ENCODE measurements at regions not wholly inside any gene's neighbourhood (a gene's known extent, or its start where the extent isn't known, plus 50 kb on each side); places are given as distances from the start of the nearest gene placed in this dataset.

DNA sequence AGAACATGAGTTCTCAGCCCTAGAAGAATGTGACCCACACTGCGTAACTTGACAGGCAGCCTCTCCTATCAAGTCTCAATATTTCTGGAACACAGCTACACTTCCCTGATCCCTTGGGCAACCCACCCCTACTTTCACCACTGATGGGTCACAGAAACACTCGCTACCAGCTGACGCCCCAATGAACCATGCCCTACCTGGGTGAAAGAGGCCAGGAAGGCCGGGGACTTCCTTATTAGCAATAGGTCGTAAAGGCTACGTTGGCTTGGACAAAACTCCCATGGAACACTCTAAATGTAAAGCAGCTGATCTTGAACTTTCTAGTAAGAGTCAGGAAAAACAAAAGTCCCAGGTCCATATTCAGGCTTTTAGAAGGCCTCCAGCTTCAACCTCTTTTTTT, 202.3 kb upstream of the KCTD7 start:
- Histone ChIP-seq H3K27me3 (ENCODE audit: control insufficient read depth, extremely low read depth, insufficient read depth, low read length) (no peaks in the 10 kb centered on the region), H3K9ac (ENCODE audit: control insufficient read depth, extremely low read depth, insufficient read depth, low read length) (no peak overlapping the region), H2AFZ (ENCODE audit: control insufficient read depth, low read length) (no peak overlapping the region), H3K36me3 (ENCODE audit: control insufficient read depth in 2 of 2, extremely low read depth in 1 of 2, insufficient read depth in 2 of 2, low read length in 2 of 2) (peaks cover 0 to 2% of the 10 kb centered on the region in 2 experiments), H3K27ac (ENCODE audit: control insufficient read depth, insufficient read depth, low read length) (no peak overlapping the region), H3K9me3 (ENCODE audit: control insufficient read depth, low read depth, low read length) (no peaks in the 10 kb centered on the region), H3K79me2 (ENCODE audit: control insufficient read depth, insufficient read depth, low read length) (no peaks in the 10 kb centered on the region), H3K4me1 (ENCODE audit: control insufficient read depth, extremely low read depth, insufficient read depth, low read length) (peaks cover 3% of the 10 kb centered on the region), H3K4me2 (ENCODE audit: control insufficient read depth, extremely low read depth, insufficient read depth, low read depth, low read length) (no peak overlapping the region), H4K20me1 (ENCODE audit: control insufficient read depth, extremely low read depth, insufficient read depth, low read length) (no peaks in the 10 kb centered on the region), H3K9me1 (ENCODE audit: control insufficient read depth, extremely low read depth, insufficient read depth, low read length) (no peaks in the 10 kb centered on the region), H3K4me3 (ENCODE audit: control insufficient read depth in 2 of 3, extremely low read depth in 1 of 3, insufficient read depth in 2 of 3, low read depth in 1 of 3, low read length in 3 of 3) (no peak overlapping the region)
- FAIRE-seq (no peak), DNase-seq (ENCODE audit: low read depth, low spot score) (no peak)
- TF ChIP-seq EZH2 (IDR thresholded peaks at IDR 0.05; ENCODE audit: low read length): no peak
- TF ChIP-seq, protein P1, sequence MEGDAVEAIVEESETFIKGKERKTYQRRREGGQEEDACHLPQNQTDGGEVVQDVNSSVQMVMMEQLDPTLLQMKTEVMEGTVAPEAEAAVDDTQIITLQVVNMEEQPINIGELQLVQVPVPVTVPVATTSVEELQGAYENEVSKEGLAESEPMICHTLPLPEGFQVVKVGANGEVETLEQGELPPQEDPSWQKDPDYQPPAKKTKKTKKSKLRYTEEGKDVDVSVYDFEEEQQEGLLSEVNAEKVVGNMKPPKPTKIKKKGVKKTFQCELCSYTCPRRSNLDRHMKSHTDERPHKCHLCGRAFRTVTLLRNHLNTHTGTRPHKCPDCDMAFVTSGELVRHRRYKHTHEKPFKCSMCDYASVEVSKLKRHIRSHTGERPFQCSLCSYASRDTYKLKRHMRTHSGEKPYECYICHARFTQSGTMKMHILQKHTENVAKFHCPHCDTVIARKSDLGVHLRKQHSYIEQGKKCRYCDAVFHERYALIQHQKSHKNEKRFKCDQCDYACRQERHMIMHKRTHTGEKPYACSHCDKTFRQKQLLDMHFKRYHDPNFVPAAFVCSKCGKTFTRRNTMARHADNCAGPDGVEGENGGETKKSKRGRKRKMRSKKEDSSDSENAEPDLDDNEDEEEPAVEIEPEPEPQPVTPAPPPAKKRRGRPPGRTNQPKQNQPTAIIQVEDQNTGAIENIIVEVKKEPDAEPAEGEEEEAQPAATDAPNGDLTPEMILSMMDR (optimal IDR thresholded peaks at IDR 0.05 in 1 of 3, IDR thresholded peaks at IDR 0.05 in 1 of 3, conservative IDR thresholded peaks at IDR 0.05 in 1 of 3; ENCODE audit: extremely low read depth in 1 of 3, insufficient read depth in 2 of 3, low read length in 3 of 3): no peak
- dilution Hi-C loops (cut with MboI; ENCODE audit: extremely low pct_ligation_motif_present, low sequenced_read_pairs): no loop called here

DNA sequence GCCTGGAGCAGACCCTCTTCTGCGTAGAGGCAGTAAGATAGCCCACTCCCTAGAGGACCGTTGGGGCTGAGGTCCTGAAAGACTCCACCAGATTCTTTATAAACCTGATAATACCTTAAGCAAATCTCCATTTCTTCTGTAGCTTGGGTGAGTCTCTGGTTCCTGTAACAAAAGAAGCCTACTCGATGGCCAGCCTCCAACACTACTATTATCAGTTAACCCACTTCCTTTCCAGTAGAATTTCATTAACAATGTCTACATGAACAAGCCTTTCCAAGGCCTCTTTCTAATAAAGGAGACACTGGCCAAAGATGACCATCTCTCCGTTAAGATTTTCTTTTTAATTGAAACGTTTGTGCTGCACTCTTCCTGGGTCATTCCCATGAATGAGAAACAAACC, 201.7 kb upstream of the KCTD7 start:
- Histone ChIP-seq H4K20me1 (ENCODE audit: control insufficient read depth, extremely low read depth, insufficient read depth, low read length) (no peaks in the 10 kb centered on the region), H3K9me3 (ENCODE audit: control insufficient read depth, low read depth, low read length) (no peaks in the 10 kb centered on the region), H3K79me2 (ENCODE audit: control insufficient read depth, insufficient read depth, low read length) (no peaks in the 10 kb centered on the region), H3K27ac (ENCODE audit: control insufficient read depth, insufficient read depth, low read length) (no peak overlapping the region), H3K9ac (ENCODE audit: control insufficient read depth, extremely low read depth, insufficient read depth, low read length) (no peak overlapping the region), H3K4me2 (ENCODE audit: control insufficient read depth, extremely low read depth, insufficient read depth, low read depth, low read length) (no peak overlapping the region), H3K4me3 (ENCODE audit: control insufficient read depth in 2 of 3, extremely low read depth in 1 of 3, insufficient read depth in 2 of 3, low read depth in 1 of 3, low read length in 3 of 3) (no peak overlapping the region), H2AFZ (ENCODE audit: control insufficient read depth, low read length) (no peak overlapping the region), H3K27me3 (ENCODE audit: control insufficient read depth, extremely low read depth, insufficient read depth, low read length) (no peaks in the 10 kb centered on the region), H3K36me3 (ENCODE audit: control insufficient read depth in 2 of 2, extremely low read depth in 1 of 2, insufficient read depth in 2 of 2, low read length in 2 of 2) (peaks cover 0 to 2% of the 10 kb centered on the region in 2 experiments), H3K9me1 (ENCODE audit: control insufficient read depth, extremely low read depth, insufficient read depth, low read length) (no peaks in the 10 kb centered on the region), H3K4me1 (ENCODE audit: control insufficient read depth, extremely low read depth, insufficient read depth, low read length) (peaks cover 3% of the 10 kb centered on the region)
- no peak for DNase-seq (ENCODE audit: low read depth, low spot score)
- dilution Hi-C loops (cut with MboI; ENCODE audit: extremely low pct_ligation_motif_present, low sequenced_read_pairs): no loop called here
- TF ChIP-seq, protein P1 (optimal IDR thresholded peaks at IDR 0.05 in 1 of 3, IDR thresholded peaks at IDR 0.05 in 1 of 3, conservative IDR thresholded peaks at IDR 0.05 in 1 of 3; ENCODE audit: extremely low read depth in 1 of 3, insufficient read depth in 2 of 3, low read length in 3 of 3): no peak
- TF ChIP-seq EZH2 (IDR thresholded peaks at IDR 0.05; ENCODE audit: low read length): no peak
- no peak for FAIRE-seq
